HG03378 (cell line): ENCODE measurements at regions not wholly inside any gene's neighbourhood (a gene's known extent, or its start where the extent isn't known, plus 50 kb on each side); places are given as distances from the start of the nearest gene placed in this dataset.
A peak's percentile ranks its signal among the peaks of the same experiment; 100 is the strongest.

Source experiments
- ATAC-seq: cut with Tn5 transposase; IDR thresholded peaks from one replicate; pipeline ENCODE4 v1.9.1; 2021; ENCODE audit warnings: mild to moderate bottlenecking, moderate library complexity; ENCODE audit not compliant: unreplicated experiment

GRCh38 chr1:25040122-25040685 lies 110.1 kb upstream of the RUNX3 start:
- ATAC-seq: no peak

DNA sequence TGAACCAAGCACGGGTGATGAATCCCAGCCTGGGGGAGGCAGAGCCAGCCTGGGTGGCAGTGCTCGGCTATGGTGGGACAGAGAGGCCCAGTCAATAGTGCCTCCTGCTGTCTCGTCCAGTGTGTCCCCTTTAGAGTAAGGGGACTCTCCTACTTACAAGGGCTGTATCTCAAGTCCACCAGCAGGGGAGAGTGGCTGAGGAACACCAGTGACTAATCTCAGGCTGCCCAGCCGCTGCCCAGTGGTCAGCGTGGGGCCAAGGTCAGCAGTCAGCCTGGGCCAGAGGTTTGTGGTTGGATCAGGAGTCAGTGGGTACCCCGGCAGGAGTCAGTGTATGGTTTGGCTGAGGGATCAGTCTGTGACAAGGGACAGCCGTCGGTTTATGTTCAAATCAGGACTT lies 109.2 kb upstream of the RUNX3 start:
- ATAC-seq: no peak

- no peak for ATAC-seq
Measured at GRCh38 chr1:25038699-25039098, 108.6 kb upstream of the RUNX3 start.

- ATAC-seq: no peak
Measured at GRCh38 chr1:25037174-25038074, 107.3 kb upstream of the RUNX3 start.

DNA sequence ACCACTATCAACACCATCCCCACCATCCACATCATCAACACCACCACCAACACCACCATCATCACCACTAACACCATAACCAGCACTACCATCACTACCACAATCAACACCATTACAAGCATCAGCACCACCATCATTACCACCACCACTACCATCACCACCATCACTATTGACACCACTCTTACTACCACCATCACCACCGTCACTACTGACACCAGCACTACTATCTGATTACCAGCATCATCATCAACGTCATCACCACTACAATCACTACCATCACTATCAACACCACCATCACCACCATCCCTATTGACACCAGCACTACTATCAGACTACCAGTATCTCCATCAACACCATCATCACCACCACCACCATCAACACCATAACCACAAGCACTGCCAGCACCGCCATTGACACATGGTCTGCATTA lies 106.1 kb upstream of the RUNX3 start:
- ATAC-seq: no peak

- no peak for ATAC-seq
Measured at GRCh38 chr1:25035523-25036116, 105.5 kb upstream of the RUNX3 start.

- no peak for ATAC-seq
Measured at GRCh38 chr1:25034736-25035522, 104.9 kb upstream of the RUNX3 start.

DNA sequence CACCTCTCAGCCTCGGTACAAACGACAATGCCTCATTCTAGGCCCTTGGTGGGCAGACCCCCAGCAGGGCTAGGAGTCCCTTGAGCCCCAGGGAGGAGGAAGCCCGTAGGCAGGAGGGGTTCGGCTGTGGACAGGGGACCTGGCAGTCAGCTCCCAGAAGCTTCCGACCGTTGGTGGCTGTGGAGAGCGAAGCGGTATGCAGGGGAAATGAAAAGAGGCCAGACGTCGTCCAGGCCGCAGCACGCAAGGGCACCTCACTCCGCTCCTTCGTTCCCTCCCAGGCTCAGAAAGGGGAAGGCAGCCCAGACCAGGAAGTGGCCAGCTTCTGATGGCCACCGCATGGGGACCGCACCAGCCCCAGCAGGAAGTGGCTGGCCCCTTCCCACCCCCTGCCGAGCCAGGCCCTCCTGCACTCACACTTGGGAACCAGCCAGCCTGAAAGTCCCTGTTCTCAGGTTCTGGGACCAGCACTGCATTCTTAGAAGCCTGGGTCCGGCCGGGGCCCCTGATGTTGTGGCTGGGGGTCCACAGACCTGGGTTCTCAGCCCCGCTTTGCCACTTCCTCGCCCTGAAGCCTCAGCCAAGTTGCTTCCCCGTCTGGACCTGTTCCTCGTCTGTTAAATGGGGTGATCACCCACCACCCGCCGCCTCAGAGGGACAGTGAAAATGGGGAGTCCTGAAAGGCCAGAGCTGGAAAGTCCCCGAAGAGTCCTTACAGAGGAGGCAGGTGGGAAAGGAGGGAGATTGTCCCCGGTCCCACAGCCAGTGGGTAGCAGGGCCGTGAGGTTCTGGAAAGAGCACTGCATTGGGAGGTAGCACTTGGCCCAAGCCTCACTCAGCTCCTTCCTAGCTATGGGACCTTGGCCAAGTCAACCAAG lies 104.0 kb upstream of the RUNX3 start:
- ATAC-seq: no peak

GRCh38 chr1:25033030-25033827 lies 103.2 kb upstream of the RUNX3 start:
- ATAC-seq: no peak

DNA sequence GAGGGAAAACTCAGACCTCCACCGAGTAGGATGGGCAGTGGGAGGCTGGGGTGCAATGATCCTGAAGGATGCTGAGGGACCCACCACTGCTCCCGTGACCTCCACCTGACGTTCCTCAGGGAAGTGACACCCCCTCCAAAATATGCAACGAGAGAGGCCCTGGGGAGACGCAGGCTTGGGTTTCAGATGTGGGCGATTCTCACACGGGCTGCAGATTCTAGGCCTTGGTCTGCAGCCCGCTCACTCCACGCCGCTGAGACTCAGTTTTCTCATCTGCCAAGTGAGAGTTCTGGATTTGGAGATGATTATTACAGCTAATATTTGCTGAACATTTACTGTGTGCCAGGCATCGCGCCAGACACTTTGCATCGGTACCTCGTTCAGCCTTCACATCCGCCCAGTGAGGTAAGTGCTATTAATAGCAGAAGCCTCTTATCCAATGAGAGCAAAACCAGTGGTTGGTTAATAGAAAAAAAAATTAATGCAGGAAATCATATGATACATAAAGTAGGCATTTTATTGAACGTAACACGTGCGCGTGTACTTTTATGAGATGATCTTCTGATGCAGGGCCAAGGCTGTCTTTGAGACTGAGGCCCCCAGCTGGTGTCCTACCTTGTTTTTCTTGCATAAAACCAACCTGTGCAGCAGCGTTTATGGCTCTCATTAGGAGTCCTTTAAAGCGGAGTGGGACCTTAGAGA lies 102.0 kb upstream of the RUNX3 start:
- ATAC-seq: peak; percentile 54

DNA sequence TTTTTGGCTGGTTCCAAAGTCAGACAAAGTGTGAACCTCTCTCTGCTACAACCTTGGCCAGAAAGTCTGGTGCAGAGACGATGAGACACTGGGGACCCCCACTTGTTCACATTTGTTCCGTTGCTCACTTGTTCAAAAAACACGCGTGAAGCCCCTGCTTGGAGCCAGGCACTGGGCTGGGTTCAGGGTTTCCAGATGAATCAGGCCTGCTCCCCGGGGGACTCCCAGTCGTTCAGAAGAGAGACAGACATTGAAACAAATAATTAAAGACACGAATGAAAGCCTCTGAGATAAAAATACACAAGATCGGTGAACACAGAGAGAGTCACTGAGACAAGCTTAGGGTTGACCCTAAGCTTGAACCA lies 101.5 kb upstream of the RUNX3 start:
- ATAC-seq: peak; percentile 23

- peak; percentile 32 for ATAC-seq
Measured at GRCh38 chr1:25030674-25031589, 100.9 kb upstream of the RUNX3 start.

DNA sequence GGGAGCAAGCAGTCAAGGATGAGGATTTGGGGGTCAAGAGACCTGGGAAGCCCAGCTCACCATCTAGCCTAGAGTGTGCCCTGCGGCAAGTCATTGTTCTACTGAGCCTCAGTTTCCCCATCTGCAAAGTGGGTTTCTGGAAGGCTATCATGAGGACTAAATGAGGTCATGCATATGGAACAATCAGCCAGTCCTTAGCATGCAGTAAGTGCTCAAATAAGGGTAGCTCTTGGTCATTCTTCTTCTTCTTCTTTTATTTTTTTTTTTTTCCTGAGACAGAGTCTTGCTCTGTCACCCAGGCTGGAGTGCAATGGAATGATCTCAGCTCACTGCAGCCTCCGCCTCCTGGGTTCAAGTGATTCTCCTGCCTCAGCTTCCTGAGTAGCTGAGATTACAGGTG lies 99.9 kb upstream of the RUNX3 start:
- ATAC-seq: no peak

DNA sequence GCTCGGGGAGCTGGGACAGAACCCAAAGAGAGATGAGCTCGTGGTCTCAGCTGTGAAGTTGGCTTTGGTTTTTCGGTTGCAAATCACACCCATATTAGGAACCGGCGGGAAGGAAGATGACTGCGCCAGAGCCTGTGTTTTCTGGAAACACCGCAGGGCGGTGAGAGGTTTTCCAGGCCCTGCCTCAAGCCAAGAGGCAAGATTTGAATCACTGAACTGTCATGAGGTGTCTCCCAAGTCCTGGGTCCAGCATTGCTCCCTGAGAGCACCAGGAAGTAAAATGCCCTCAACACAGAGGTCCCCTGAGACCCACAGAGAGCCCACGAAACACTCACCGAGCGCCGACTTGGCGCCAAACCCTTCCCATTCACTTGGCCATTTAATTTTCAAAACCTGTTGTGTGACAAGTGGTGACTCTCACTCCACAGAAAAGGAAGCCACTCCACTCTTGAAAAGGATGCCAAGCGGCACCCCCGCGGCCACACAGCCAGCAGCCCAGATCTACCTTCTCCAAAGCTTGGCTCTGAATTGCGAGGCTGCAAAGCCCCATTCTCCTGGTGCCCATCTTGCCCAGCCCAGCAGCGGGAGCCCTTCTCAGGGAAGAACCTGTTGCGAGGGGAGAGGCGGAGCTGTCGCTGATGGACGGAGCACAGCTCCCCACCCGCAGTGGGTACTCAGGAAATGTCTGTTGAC lies 99.0 kb upstream of the RUNX3 start:
- no peak for ATAC-seq

- ATAC-seq: no peak
Measured at GRCh38 chr1:25028587-25028906, 98.5 kb upstream of the RUNX3 start.

DNA sequence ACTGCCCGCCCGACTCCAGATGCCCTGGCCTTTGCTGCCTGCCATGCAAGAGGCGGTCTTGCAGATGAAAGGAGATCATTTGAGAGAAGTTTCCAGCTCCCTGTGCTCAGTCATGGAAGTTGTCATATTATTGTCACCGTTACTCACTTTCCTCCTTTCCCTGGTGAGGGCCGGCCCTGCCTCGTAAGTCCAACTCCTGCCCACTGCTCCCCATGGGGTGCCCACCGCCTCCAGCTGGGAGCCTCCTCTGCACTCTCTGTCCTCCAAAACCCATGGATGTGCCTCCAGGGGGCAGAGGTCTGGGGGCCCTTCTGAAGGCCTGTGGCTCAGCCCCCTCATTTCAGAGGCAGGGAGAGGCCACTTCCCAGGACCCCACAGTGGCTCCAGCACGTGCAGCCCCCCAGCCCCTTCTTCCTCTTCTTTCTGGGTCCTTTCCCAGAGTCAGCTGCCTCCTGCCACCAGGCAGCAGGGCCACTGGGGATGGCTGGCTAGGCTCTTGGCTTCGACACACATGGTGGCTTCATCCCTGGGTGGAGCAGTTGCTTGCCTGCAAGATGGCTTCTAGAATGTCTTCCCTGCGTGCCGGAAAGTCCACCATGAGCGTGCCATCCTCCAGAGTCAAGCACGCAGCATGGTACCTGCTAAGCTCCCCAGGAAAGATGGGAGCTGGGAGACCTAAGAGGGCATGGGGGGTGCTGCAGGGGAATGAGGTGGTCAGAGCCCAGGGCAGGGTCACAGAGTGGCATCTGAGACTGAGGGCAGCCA lies 97.9 kb upstream of the RUNX3 start:
- ATAC-seq: no peak
